HCT116 (cell line): ENCODE measurements at regions not wholly inside any gene's neighbourhood (a gene's known extent, or its start where the extent isn't known, plus 50 kb on each side); places are given as distances from the start of the nearest gene placed in this dataset.

Experiments used
- CBX3 ChIP-seq: IDR thresholded peaks from 2 replicates; pipeline ENCODE4 v1.6.1; 2012; ENCODE audit warnings: low read depth
- CEBPB ChIP-seq: IDR thresholded peaks from 2 replicates; pipeline ENCODE4 v1.6.1; 2012; ENCODE audit warnings: low read depth
- RAD21 ChIP-seq: IDR thresholded peaks from 2 replicates; pipeline ENCODE4 v1.6.1; 2012; ENCODE audit warnings: low read depth, mild to moderate bottlenecking
- TF ChIP-seq, protein P1 (sequence below), 3 experiments: fragments of 200-600 bp in 1 of 3; sonication (generic) in 1 of 3; IDR thresholded peaks in 2 of 3; conservative IDR thresholded peaks in 1 of 3; 2 replicates each; pipeline ENCODE4 v1.5.1; 2012 to 2017; ENCODE audit warnings: low read depth in 2 of 3, low read length in 2 of 3, antibody characterized with exemption in 1 of 3, borderline replicate concordance in 1 of 3, control low read depth in 1 of 3, mild to moderate bottlenecking in 1 of 3, mixed read lengths in 1 of 3, mixed run types in 1 of 3, moderate library complexity in 1 of 3; ENCODE audit not compliant: insufficient read depth in 1 of 3
- TF ChIP-seq, protein P2 (sequence below): IDR thresholded peaks from 2 replicates; pipeline ENCODE4 v1.6.1; 2012

DNA sequence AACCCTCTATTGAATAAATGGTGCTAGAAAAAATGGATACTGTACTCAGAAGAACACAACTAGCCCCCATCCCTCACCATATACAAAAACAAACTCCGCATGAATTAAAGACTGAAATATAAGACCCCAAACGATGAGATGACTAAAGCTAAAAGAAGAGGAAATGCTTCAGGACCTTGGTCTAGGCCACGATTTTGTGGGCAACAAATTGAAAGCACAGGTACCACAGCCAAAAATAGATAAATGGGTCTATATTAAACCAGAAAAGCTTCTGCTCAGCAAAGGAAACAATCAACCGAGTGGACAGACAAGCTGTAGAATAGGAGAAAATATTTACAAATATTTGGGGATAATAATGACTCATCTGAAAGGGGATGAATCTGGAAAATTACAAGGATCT, 86.4 kb upstream of the DHRSX start:
- TF ChIP-seq, protein P1, sequence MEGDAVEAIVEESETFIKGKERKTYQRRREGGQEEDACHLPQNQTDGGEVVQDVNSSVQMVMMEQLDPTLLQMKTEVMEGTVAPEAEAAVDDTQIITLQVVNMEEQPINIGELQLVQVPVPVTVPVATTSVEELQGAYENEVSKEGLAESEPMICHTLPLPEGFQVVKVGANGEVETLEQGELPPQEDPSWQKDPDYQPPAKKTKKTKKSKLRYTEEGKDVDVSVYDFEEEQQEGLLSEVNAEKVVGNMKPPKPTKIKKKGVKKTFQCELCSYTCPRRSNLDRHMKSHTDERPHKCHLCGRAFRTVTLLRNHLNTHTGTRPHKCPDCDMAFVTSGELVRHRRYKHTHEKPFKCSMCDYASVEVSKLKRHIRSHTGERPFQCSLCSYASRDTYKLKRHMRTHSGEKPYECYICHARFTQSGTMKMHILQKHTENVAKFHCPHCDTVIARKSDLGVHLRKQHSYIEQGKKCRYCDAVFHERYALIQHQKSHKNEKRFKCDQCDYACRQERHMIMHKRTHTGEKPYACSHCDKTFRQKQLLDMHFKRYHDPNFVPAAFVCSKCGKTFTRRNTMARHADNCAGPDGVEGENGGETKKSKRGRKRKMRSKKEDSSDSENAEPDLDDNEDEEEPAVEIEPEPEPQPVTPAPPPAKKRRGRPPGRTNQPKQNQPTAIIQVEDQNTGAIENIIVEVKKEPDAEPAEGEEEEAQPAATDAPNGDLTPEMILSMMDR (IDR thresholded peaks at IDR 0.05 in 2 of 3, conservative IDR thresholded peaks at IDR 0.05 in 1 of 3; ENCODE audit: borderline replicate concordance in 1 of 3, insufficient read depth in 1 of 3, low read depth in 2 of 3, low read length in 2 of 3), result no peak
- no peak for TF ChIP-seq RAD21
- no peak for TF ChIP-seq CBX3
- no peak for TF ChIP-seq CEBPB
- TF ChIP-seq, protein P2, sequence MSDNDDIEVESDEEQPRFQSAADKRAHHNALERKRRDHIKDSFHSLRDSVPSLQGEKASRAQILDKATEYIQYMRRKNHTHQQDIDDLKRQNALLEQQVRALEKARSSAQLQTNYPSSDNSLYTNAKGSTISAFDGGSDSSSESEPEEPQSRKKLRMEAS, result no peak
